ENCODE measurements at regions not wholly inside any gene's neighbourhood (a gene's known extent, or its start where the extent isn't known, plus 50 kb on each side); places are given as distances from the start of the nearest gene placed in this dataset.

GRCh38 chrX:94560930-94561329, 886.9 kb downstream of the FAM133A start:
- Histone ChIP-seq H4K20me1 (ENCODE audit: low read length) (no peaks in the 10 kb centered on the region), H3K9ac (ENCODE audit: low read length) (no peak overlapping the region), H3K9me2 (replicated peaks; ENCODE audit: low read length) (no peaks in the 10 kb centered on the region), H3K36me3 (ENCODE audit: low read depth, low read length) (no peaks in the 10 kb centered on the region; the same call in 1 of the 2 replicates), H3K27ac (ENCODE audit: low read length) (no peak overlapping the region), H3K4me1 (ENCODE audit: insufficient read depth, low read length) (no peaks in the 10 kb centered on the region), H3K9me3 (ENCODE audit: low read length) (no peaks in the 10 kb centered on the region), H3K4me2 (ENCODE audit: low read length) (no peak overlapping the region), H2AFZ (ENCODE audit: low read length) (no peak overlapping the region), H3K27me3 (ENCODE audit: low read length) (no peaks in the 10 kb centered on the region), H3K4me3 (ENCODE audit: low read length) (no peak overlapping the region), H3F3A (ENCODE audit: low read length, unreplicated experiment) (no peaks in the 10 kb centered on the region), H3K79me2 (ENCODE audit: low read length) (no peaks in the 10 kb centered on the region)
- DNase-seq (no peak), ATAC-seq (no peak)
- TF ChIP-seq EZH2 (IDR thresholded peaks at IDR 0.05; ENCODE audit: low read length, unreplicated experiment), result no peak
- TF ChIP-seq, protein P1, sequence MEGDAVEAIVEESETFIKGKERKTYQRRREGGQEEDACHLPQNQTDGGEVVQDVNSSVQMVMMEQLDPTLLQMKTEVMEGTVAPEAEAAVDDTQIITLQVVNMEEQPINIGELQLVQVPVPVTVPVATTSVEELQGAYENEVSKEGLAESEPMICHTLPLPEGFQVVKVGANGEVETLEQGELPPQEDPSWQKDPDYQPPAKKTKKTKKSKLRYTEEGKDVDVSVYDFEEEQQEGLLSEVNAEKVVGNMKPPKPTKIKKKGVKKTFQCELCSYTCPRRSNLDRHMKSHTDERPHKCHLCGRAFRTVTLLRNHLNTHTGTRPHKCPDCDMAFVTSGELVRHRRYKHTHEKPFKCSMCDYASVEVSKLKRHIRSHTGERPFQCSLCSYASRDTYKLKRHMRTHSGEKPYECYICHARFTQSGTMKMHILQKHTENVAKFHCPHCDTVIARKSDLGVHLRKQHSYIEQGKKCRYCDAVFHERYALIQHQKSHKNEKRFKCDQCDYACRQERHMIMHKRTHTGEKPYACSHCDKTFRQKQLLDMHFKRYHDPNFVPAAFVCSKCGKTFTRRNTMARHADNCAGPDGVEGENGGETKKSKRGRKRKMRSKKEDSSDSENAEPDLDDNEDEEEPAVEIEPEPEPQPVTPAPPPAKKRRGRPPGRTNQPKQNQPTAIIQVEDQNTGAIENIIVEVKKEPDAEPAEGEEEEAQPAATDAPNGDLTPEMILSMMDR (conservative IDR thresholded peaks at IDR 0.05; ENCODE audit: low read depth, low read length), result no peak
- no peak for TF ChIP-seq EZH2phosphoT487 (IDR thresholded peaks at IDR 0.05; ENCODE audit: borderline replicate concordance, low read length)
- ChIA-PET POLR2A (ENCODE audit: unreplicated experiment) (no interaction called here), CTCF (no interaction called here)
- intact Hi-C loops (cut with micrococcal nuclease), result no loop called here
- no TSS peak for BruUV-seq (replicated peaks)

DNA sequence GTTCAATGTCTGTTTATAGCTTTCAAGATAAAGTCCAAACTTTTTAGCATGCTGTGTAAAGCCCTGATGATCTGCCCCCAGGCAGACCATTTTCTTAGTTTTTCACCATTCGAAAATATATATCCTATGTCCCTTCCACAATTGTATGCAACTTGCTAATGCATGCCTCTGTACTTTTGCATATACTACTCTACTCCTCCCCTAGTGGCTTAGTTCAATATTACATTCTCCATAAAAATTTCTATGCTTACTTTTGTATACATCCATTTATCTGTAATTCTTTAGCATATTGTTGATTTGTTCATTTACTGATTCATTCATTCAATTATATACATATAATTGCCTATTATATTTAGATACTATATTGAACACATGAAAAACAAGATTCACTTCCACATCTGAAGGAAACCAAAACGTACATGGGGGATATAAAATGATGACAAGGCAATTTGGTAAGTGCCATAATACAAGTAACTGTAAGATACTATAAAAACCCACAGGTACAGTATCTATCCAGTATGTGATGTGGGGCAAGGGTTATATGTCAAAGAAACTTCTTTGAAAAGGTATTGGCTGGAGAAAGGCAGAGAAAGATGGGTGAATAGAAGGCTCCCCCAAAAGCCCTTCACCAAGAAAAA, 902.5 kb downstream of the FAM133A start:
- POLR2A ChIA-PET (ENCODE audit: unreplicated experiment), result no interaction called here
- Histone ChIP-seq H3F3A (ENCODE audit: low read length, unreplicated experiment) (no peaks in the 10 kb centered on the region), H3K27ac (ENCODE audit: low read length) (no peak overlapping the region), H3K9me3 (ENCODE audit: low read length) (no peaks in the 10 kb centered on the region), H3K36me3 (ENCODE audit: low read depth, low read length) (no peaks in the 10 kb centered on the region), H3K9me2 (replicated peaks; ENCODE audit: low read length) (no peaks in the 10 kb centered on the region), H3K4me1 (ENCODE audit: insufficient read depth, low read length) (no peaks in the 10 kb centered on the region), H3K9ac (ENCODE audit: low read length) (no peak overlapping the region), H3K4me3 (ENCODE audit: low read length) (no peak overlapping the region), H3K4me2 (ENCODE audit: low read length) (no peak overlapping the region), H2AFZ (ENCODE audit: low read length) (no peak overlapping the region), H4K20me1 (ENCODE audit: low read length) (no peaks in the 10 kb centered on the region), H3K27me3 (ENCODE audit: low read length) (no peaks in the 10 kb centered on the region), H3K79me2 (ENCODE audit: low read length) (no peaks in the 10 kb centered on the region)
- intact Hi-C loops (cut with micrococcal nuclease), result no loop called here
- CTCF ChIA-PET, result no interaction called here
- TF ChIP-seq EZH2phosphoT487 (IDR thresholded peaks at IDR 0.05; ENCODE audit: borderline replicate concordance, low read length) (no peak), EZH2 (IDR thresholded peaks at IDR 0.05; ENCODE audit: low read length, unreplicated experiment) (no peak)
- TF ChIP-seq, protein P1 (conservative IDR thresholded peaks at IDR 0.05; ENCODE audit: low read depth, low read length), result peak; percentile 41; the same call in 1 of the 2 replicates
- DNase-seq, result peak; percentile 12
- BruUV-seq (replicated peaks), result no TSS peak
- ATAC-seq, result no peak

DNA sequence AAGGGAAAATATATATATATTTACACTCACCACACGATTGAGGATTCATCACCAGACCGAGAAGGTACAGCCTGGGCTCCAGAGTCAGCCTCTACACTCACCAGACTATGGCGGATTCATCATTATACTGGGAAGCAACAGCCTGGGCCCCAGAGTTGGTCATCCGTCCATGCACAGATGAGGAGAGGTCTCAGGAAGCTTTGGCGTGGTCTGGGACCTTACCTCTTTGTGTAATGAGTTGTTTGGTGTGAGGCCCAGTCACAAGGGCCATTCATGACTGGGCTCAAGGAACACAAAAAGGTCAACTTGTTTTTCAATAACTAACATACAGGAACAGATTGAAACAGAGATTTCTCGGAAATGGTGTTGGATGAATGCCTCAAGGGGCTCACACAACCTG, 926.1 kb downstream of the FAM133A start:
- no TSS peak for BruUV-seq (replicated peaks)
- Histone ChIP-seq H3K9me2 (replicated peaks; ENCODE audit: low read length) (no peaks in the 10 kb centered on the region), H3K36me3 (ENCODE audit: low read depth, low read length) (no peaks in the 10 kb centered on the region), H3K27ac (ENCODE audit: low read length) (no peak overlapping the region), H3K9me3 (ENCODE audit: low read length) (no peaks in the 10 kb centered on the region), H3F3A (ENCODE audit: low read length, unreplicated experiment) (no peaks in the 10 kb centered on the region), H3K9ac (ENCODE audit: low read length) (no peak overlapping the region), H2AFZ (ENCODE audit: low read length) (no peak overlapping the region), H3K27me3 (ENCODE audit: low read length) (no peaks in the 10 kb centered on the region), H4K20me1 (ENCODE audit: low read length) (no peaks in the 10 kb centered on the region), H3K4me2 (ENCODE audit: low read length) (no peak overlapping the region), H3K4me3 (ENCODE audit: low read length) (no peak overlapping the region), H3K4me1 (ENCODE audit: insufficient read depth, low read length) (no peaks in the 10 kb centered on the region), H3K79me2 (ENCODE audit: low read length) (no peaks in the 10 kb centered on the region)
- no peak for DNase-seq
- ChIA-PET POLR2A (ENCODE audit: unreplicated experiment) (no interaction called here), CTCF (no interaction called here)
- intact Hi-C loops (cut with micrococcal nuclease), result no loop called here
- TF ChIP-seq, protein P1 (conservative IDR thresholded peaks at IDR 0.05; ENCODE audit: low read depth, low read length), result no peak
- no peak for TF ChIP-seq EZH2 (IDR thresholded peaks at IDR 0.05; ENCODE audit: low read length, unreplicated experiment)
- no peak for ATAC-seq
